ENCODE measurements at regions not wholly inside any gene's neighbourhood (a gene's known extent, or its start where the extent isn't known, plus 50 kb on each side); places are given as distances from the start of the nearest gene placed in this dataset.
"Not testable (repeated sequence)": the region's sequence is repeated elsewhere in the genome, so short reads cannot be mapped to it uniquely, and the experiment has no call there.

GRCh38 chr9:85843949-85844348, 97.0 kb upstream of the NAA35 start:
- not testable (repeated sequence) for H3K9ac ChIP-seq (ENCODE audit: low read length); H3K4me3 ChIP-seq (ENCODE audit: low read depth, low read length)

GRCh38 chr9:85847782-85848181, 93.2 kb upstream of the NAA35 start:
- H3K36me3 ChIP-seq (ENCODE audit: control insufficient read depth, insufficient read depth, low read length), result peaks cover 12% of the 10 kb centered on the region
- not testable (repeated sequence) for H3K27me3 ChIP-seq (ENCODE audit: control insufficient read depth, insufficient read depth, low read length); H3K4me1 ChIP-seq (ENCODE audit: control insufficient read depth, insufficient read depth, low read length); H3K9ac ChIP-seq (ENCODE audit: low read length); H3K4me3 ChIP-seq (ENCODE audit: low read depth, low read length); H3K9me3 ChIP-seq (ENCODE audit: control insufficient read depth, insufficient read depth, low read depth, low read length); H3K27ac ChIP-seq (ENCODE audit: low read depth, low read length)

More at GRCh38 chr9:85843949-85844348, 97.0 kb upstream of the NAA35 start:
- H3K9me3 ChIP-seq (ENCODE audit: control insufficient read depth, insufficient read depth, low read depth, low read length); H3K27ac ChIP-seq (ENCODE audit: low read depth, low read length); H3K4me1 ChIP-seq (ENCODE audit: control insufficient read depth, insufficient read depth, low read length); H3K27me3 ChIP-seq (ENCODE audit: control insufficient read depth, insufficient read depth, low read length): not testable (repeated sequence)
- H3K36me3 ChIP-seq (ENCODE audit: control insufficient read depth, insufficient read depth, low read length), result peaks cover 15% of the 10 kb centered on the region

- H3K27ac ChIP-seq (ENCODE audit: low read depth, low read length), result no peak overlapping the region
- H3K9me3 ChIP-seq (ENCODE audit: control insufficient read depth, insufficient read depth, low read depth, low read length), result no peaks in the 10 kb centered on the region
- H3K36me3 ChIP-seq (ENCODE audit: control insufficient read depth, insufficient read depth, low read length), result no peaks in the 10 kb centered on the region; the same call in 1 of the 2 replicates
- H3K9ac ChIP-seq (ENCODE audit: low read length), result no peak overlapping the region
- H3K4me3 ChIP-seq (ENCODE audit: low read depth, low read length), result no peak overlapping the region
- H3K4me1 ChIP-seq (ENCODE audit: control insufficient read depth, insufficient read depth, low read length), result peaks cover 30% of the 10 kb centered on the region
- no peaks in the 10 kb centered on the region for H3K27me3 ChIP-seq (ENCODE audit: control insufficient read depth, insufficient read depth, low read length)
These were observed 82.7 kb upstream of the NAA35 start for GRCh38 chr9:85858056-85858750.

GRCh38 chr9:85859765-85860164, 81.2 kb upstream of the NAA35 start:
- H3K9me3 ChIP-seq (ENCODE audit: control insufficient read depth, insufficient read depth, low read depth, low read length), result no peaks in the 10 kb centered on the region

GRCh38 chr9:85861882-85862281, 79.1 kb upstream of the NAA35 start:
- not testable (repeated sequence) for H3K27me3 ChIP-seq (ENCODE audit: control insufficient read depth, insufficient read depth, low read length); H3K4me3 ChIP-seq (ENCODE audit: low read depth, low read length); H3K9me3 ChIP-seq (ENCODE audit: control insufficient read depth, insufficient read depth, low read depth, low read length); H3K9ac ChIP-seq (ENCODE audit: low read length); H3K27ac ChIP-seq (ENCODE audit: low read depth, low read length); H3K36me3 ChIP-seq (ENCODE audit: control insufficient read depth, insufficient read depth, low read length)
- H3K4me1 ChIP-seq (ENCODE audit: control insufficient read depth, insufficient read depth, low read length), result peaks cover 30% of the 10 kb centered on the region

More at GRCh38 chr9:85859765-85860164, 81.2 kb upstream of the NAA35 start:
- Histone ChIP-seq H3K4me3 (ENCODE audit: low read depth, low read length) (no peak overlapping the region), H3K4me1 (ENCODE audit: control insufficient read depth, insufficient read depth, low read length) (peaks cover 30% of the 10 kb centered on the region), H3K9ac (ENCODE audit: low read length) (no peak overlapping the region), H3K36me3 (ENCODE audit: control insufficient read depth, insufficient read depth, low read length) (no peaks in the 10 kb centered on the region), H3K27me3 (ENCODE audit: control insufficient read depth, insufficient read depth, low read length) (no peaks in the 10 kb centered on the region), H3K27ac (ENCODE audit: low read depth, low read length) (peak overlapping the region; percentile 51; the same call in 1 of the 2 replicates)

- Histone ChIP-seq H3K36me3 (ENCODE audit: control insufficient read depth, insufficient read depth, low read length) (no peaks in the 10 kb centered on the region), H3K9me3 (ENCODE audit: control insufficient read depth, insufficient read depth, low read depth, low read length) (no peaks in the 10 kb centered on the region), H3K4me1 (ENCODE audit: control insufficient read depth, insufficient read depth, low read length) (peaks cover 23% of the 10 kb centered on the region), H3K27me3 (ENCODE audit: control insufficient read depth, insufficient read depth, low read length) (no peaks in the 10 kb centered on the region), H3K27ac (ENCODE audit: low read depth, low read length) (no peak overlapping the region), H3K9ac (ENCODE audit: low read length) (no peak overlapping the region), H3K4me3 (ENCODE audit: low read depth, low read length) (no peak overlapping the region)
These were observed 77.1 kb upstream of the NAA35 start for GRCh38 chr9:85863875-85864274.

- no peaks in the 10 kb centered on the region for H3K27me3 ChIP-seq (ENCODE audit: control insufficient read depth, insufficient read depth, low read length)
These were observed 69.9 kb upstream of the NAA35 start for GRCh38 chr9:85871008-85871407.

GRCh38 chr9:85871683-85872082, 69.3 kb upstream of the NAA35 start:
- not testable (repeated sequence) for H3K9ac ChIP-seq (ENCODE audit: low read length); H3K4me3 ChIP-seq (ENCODE audit: low read depth, low read length); H3K36me3 ChIP-seq (ENCODE audit: control insufficient read depth, insufficient read depth, low read length); H3K9me3 ChIP-seq (ENCODE audit: control insufficient read depth, insufficient read depth, low read depth, low read length); H3K27ac ChIP-seq (ENCODE audit: low read depth, low read length); H3K27me3 ChIP-seq (ENCODE audit: control insufficient read depth, insufficient read depth, low read length)
- peaks cover 10% of the 10 kb centered on the region for H3K4me1 ChIP-seq (ENCODE audit: control insufficient read depth, insufficient read depth, low read length)

More at GRCh38 chr9:85871008-85871407, 69.9 kb upstream of the NAA35 start:
- H3K4me3 ChIP-seq (ENCODE audit: low read depth, low read length), result no peak overlapping the region
- H3K9me3 ChIP-seq (ENCODE audit: control insufficient read depth, insufficient read depth, low read depth, low read length), result no peaks in the 10 kb centered on the region
- H3K36me3 ChIP-seq (ENCODE audit: control insufficient read depth, insufficient read depth, low read length), result no peaks in the 10 kb centered on the region
- no peak overlapping the region for H3K9ac ChIP-seq (ENCODE audit: low read length)
- peaks cover 10% of the 10 kb centered on the region for H3K4me1 ChIP-seq (ENCODE audit: control insufficient read depth, insufficient read depth, low read length)
- no peak overlapping the region for H3K27ac ChIP-seq (ENCODE audit: low read depth, low read length)

- Histone ChIP-seq H3K4me3 (ENCODE audit: low read depth, low read length) (no peak overlapping the region), H3K27ac (ENCODE audit: low read depth, low read length) (no peak overlapping the region), H3K27me3 (ENCODE audit: control insufficient read depth, insufficient read depth, low read length) (no peaks in the 10 kb centered on the region), H3K9me3 (ENCODE audit: control insufficient read depth, insufficient read depth, low read depth, low read length) (no peaks in the 10 kb centered on the region), H3K9ac (ENCODE audit: low read length) (no peak overlapping the region), H3K4me1 (ENCODE audit: control insufficient read depth, insufficient read depth, low read length) (peaks cover 10% of the 10 kb centered on the region), H3K36me3 (ENCODE audit: control insufficient read depth, insufficient read depth, low read length) (no peaks in the 10 kb centered on the region)
These were observed 68.5 kb upstream of the NAA35 start for GRCh38 chr9:85872463-85872862.

GRCh38 chr9:85876628-85877027, 64.3 kb upstream of the NAA35 start:
- Histone ChIP-seq H3K4me1 (ENCODE audit: control insufficient read depth, insufficient read depth, low read length) (peaks cover 25% of the 10 kb centered on the region), H3K36me3 (ENCODE audit: control insufficient read depth, insufficient read depth, low read length) (no peaks in the 10 kb centered on the region), H3K9ac (ENCODE audit: low read length) (no peak overlapping the region)

GRCh38 chr9:85878872-85879597, 61.9 kb upstream of the NAA35 start:
- H3K27me3 ChIP-seq (ENCODE audit: control insufficient read depth, insufficient read depth, low read length); H3K9me3 ChIP-seq (ENCODE audit: control insufficient read depth, insufficient read depth, low read depth, low read length): not testable (repeated sequence)
- Histone ChIP-seq H3K9ac (ENCODE audit: low read length) (peak overlapping the region; percentile 93), H3K4me3 (ENCODE audit: low read depth, low read length) (peak overlapping the region; percentile 30; the same call in 1 of the 2 replicates), H3K27ac (ENCODE audit: low read depth, low read length) (peak overlapping the region; percentile 86; the same call in 1 of the 2 replicates), H3K36me3 (ENCODE audit: control insufficient read depth, insufficient read depth, low read length) (peaks cover 15% of the 10 kb centered on the region; the same call in 1 of the 2 replicates), H3K4me1 (ENCODE audit: control insufficient read depth, insufficient read depth, low read length) (peaks cover 25% of the 10 kb centered on the region)

More at GRCh38 chr9:85876628-85877027, 64.3 kb upstream of the NAA35 start:
- no peaks in the 10 kb centered on the region for H3K27me3 ChIP-seq (ENCODE audit: control insufficient read depth, insufficient read depth, low read length)
- H3K9me3 ChIP-seq (ENCODE audit: control insufficient read depth, insufficient read depth, low read depth, low read length), result no peaks in the 10 kb centered on the region; the same call in 1 of the 2 replicates
- H3K27ac ChIP-seq (ENCODE audit: low read depth, low read length), result peak overlapping the region; percentile 4; the same call in 1 of the 2 replicates
- H3K4me3 ChIP-seq (ENCODE audit: low read depth, low read length), result no peak overlapping the region

Data from HUES6 (cell line).